HEK293 (cell line): ENCODE measurements at regions not wholly inside any gene's neighbourhood (a gene's known extent, or its start where the extent isn't known, plus 50 kb on each side); places are given as distances from the start of the nearest gene placed in this dataset.
A peak's percentile ranks its signal among the peaks of the same experiment; 100 is the strongest.

Experiments
- CTCF ChIA-PET: fragments of 350-600 bp; formaldehyde crosslinking; extraction: SDS; loops from one replicate; lab custom pipeline; 2021; ENCODE audit warnings: antibody characterized with exemption; lab: Yijun Ruan, JAX
- POLR2A ChIA-PET: fragments of 300-600 bp; formaldehyde crosslinking; extraction: SDS; loops from one replicate; lab custom pipeline; 2020; ENCODE audit warnings: antibody characterized with exemption, inconsistent platforms; lab: Yijun Ruan, JAX
- H3K27ac ChIP-seq: fragments of 200-500 bp; sonication (Bioruptor generic); 2 replicates; pipeline ENCODE4 v1.5.1; 2014; ENCODE audit warnings: low read depth, low read length, control low read depth, inconsistent platforms; ENCODE audit errors: extremely low read depth
- H3K36me3 ChIP-seq, 2 experiments: fragments of 200-500 bp in 1 of 2; sonication (Bioruptor generic) in 1 of 2; 1 replicate in 1 of 2; 2 replicates in 1 of 2; pipeline ENCODE4 v1.5.1; 2014 to 2017; ENCODE audit warnings: inconsistent platforms in 2 of 2, low read length in 2 of 2; ENCODE audit not compliant: control insufficient read depth in 2 of 2, insufficient read depth in 1 of 2
- H3K4me1 ChIP-seq: fragments of 200-500 bp; sonication (Bioruptor generic); 2 replicates; pipeline ENCODE4 v1.5.1; 2014; ENCODE audit warnings: mild to moderate bottlenecking, low read length, inconsistent platforms; ENCODE audit not compliant: control insufficient read depth, insufficient read depth
- H3K4me3 ChIP-seq: 2 replicates; pipeline ENCODE4 v1.5.1; 2011; ENCODE audit warnings: low read depth, mild to moderate bottlenecking, control low read depth, low read length, moderate library complexity
- H3K9me3 ChIP-seq: fragments of 200-500 bp; sonication (Bioruptor generic); 2 replicates; pipeline ENCODE4 v1.5.1; 2014; ENCODE audit warnings: low read depth, low read length, inconsistent platforms; ENCODE audit not compliant: control insufficient read depth, insufficient read depth
- ATF2 ChIP-seq: fragments of 450-650 bp; formaldehyde crosslinking; IDR thresholded peaks from 2 replicates; pipeline ENCODE4 v1.5.1; 2016; ENCODE audit warnings: missing biosample characterization, missing genetic modification characterization, low read depth
- BCL11B ChIP-seq: fragments of 450-650 bp; formaldehyde crosslinking; IDR thresholded peaks from 2 replicates; pipeline ENCODE4 v1.5.1; 2016; ENCODE audit warnings: low read depth, missing biosample characterization, missing genetic modification characterization
- HOXA7 ChIP-seq: sonication (generic); formaldehyde crosslinking; IDR thresholded peaks from 2 replicates; pipeline ENCODE4 v1.8.1; 2022; ENCODE audit warnings: missing genetic modification reagents, borderline replicate concordance
- KLF7 ChIP-seq: fragments of 450-650 bp; formaldehyde crosslinking; IDR thresholded peaks from 2 replicates; pipeline ENCODE4 v1.5.1; 2016; ENCODE audit warnings: missing biosample characterization, missing genetic modification characterization, borderline replicate concordance
- RBAK ChIP-seq: fragments of 450-650 bp; formaldehyde crosslinking; IDR thresholded peaks from 2 replicates; pipeline ENCODE4 v1.5.1; 2016; ENCODE audit warnings: missing biosample characterization, missing genetic modification characterization
- ZBTB8A ChIP-seq: fragments of 450-650 bp; formaldehyde crosslinking; IDR thresholded peaks from 2 replicates; pipeline ENCODE4 v1.5.1; 2016; ENCODE audit warnings: missing biosample characterization, missing genetic modification characterization
- ZNF10 ChIP-seq: fragments of 450-650 bp; formaldehyde crosslinking; IDR thresholded peaks from 2 replicates; pipeline ENCODE4 v1.5.1; 2017; ENCODE audit warnings: missing biosample characterization, missing genetic modification characterization
- ZNF133 ChIP-seq: fragments of 450-650 bp; formaldehyde crosslinking; IDR thresholded peaks from 2 replicates; pipeline ENCODE4 v1.5.1; 2016; ENCODE audit warnings: missing biosample characterization, missing genetic modification characterization
- ZNF302 ChIP-seq: fragments of 450-650 bp; formaldehyde crosslinking; IDR thresholded peaks from 2 replicates; pipeline ENCODE4 v1.5.1; 2016; ENCODE audit warnings: missing biosample characterization, missing genetic modification characterization, low read depth
- ZNF324 ChIP-seq: fragments of 450-650 bp; formaldehyde crosslinking; IDR thresholded peaks from 2 replicates; pipeline ENCODE4 v1.5.1; 2016; ENCODE audit warnings: missing biosample characterization, missing genetic modification characterization
- ZNF426 ChIP-seq: fragments of 450-650 bp; formaldehyde crosslinking; IDR thresholded peaks from 2 replicates; pipeline ENCODE4 v1.5.1; 2017; ENCODE audit warnings: missing biosample characterization, missing genetic modification characterization, mild to moderate bottlenecking, inconsistent platforms, moderate library complexity
- ZNF449 ChIP-seq: fragments of 450-650 bp; formaldehyde crosslinking; IDR thresholded peaks from 2 replicates; pipeline ENCODE4 v1.5.1; 2017; ENCODE audit warnings: missing biosample characterization, mild to moderate bottlenecking, missing genetic modification characterization, moderate library complexity
- ZNF521 ChIP-seq: fragments of 450-650 bp; formaldehyde crosslinking; IDR thresholded peaks from 2 replicates; pipeline ENCODE4 v1.5.1; 2017; ENCODE audit warnings: missing biosample characterization, mild to moderate bottlenecking, missing genetic modification characterization
- ZNF549 ChIP-seq: fragments of 450-650 bp; IDR thresholded peaks from 2 replicates; pipeline ENCODE4 v1.5.1; 2018; ENCODE audit warnings: missing biosample characterization, missing genetic modification characterization, mild to moderate bottlenecking, inconsistent platforms, moderate library complexity
- ZNF624 ChIP-seq: fragments of 450-650 bp; formaldehyde crosslinking; IDR thresholded peaks from 2 replicates; pipeline ENCODE4 v1.5.1; 2017; ENCODE audit warnings: missing biosample characterization, missing genetic modification characterization
- ZNF645 ChIP-seq: fragments of 450-650 bp; formaldehyde crosslinking; IDR thresholded peaks from 2 replicates; pipeline ENCODE4; 2016; ENCODE audit warnings: missing biosample characterization, missing genetic modification characterization
- ZNF792 ChIP-seq: fragments of 450-650 bp; formaldehyde crosslinking; IDR thresholded peaks from 2 replicates; pipeline ENCODE4 v1.5.1; 2016; ENCODE audit warnings: missing biosample characterization, missing genetic modification characterization
- TF ChIP-seq, protein P1 (sequence below): fragments of 450-650 bp; formaldehyde crosslinking; conservative IDR thresholded peaks from 2 replicates; pipeline ENCODE4 v1.5.1; 2016; ENCODE audit warnings: low read depth, missing biosample characterization, missing genetic modification characterization
- TF ChIP-seq, protein P2 (sequence below): fragments of 450-650 bp; formaldehyde crosslinking; IDR thresholded peaks from 2 replicates; pipeline ENCODE4 v1.5.1; 2017; ENCODE audit warnings: missing biosample characterization, missing genetic modification characterization
- TF ChIP-seq, protein P3 (sequence below): fragments of 450-650 bp; IDR thresholded peaks from 2 replicates; pipeline ENCODE4 v1.5.1; 2018; ENCODE audit warnings: missing biosample characterization, missing genetic modification characterization

- no peak for TF ChIP-seq ZNF302 (tag by site-specific recombination)
- TF ChIP-seq, protein P1, sequence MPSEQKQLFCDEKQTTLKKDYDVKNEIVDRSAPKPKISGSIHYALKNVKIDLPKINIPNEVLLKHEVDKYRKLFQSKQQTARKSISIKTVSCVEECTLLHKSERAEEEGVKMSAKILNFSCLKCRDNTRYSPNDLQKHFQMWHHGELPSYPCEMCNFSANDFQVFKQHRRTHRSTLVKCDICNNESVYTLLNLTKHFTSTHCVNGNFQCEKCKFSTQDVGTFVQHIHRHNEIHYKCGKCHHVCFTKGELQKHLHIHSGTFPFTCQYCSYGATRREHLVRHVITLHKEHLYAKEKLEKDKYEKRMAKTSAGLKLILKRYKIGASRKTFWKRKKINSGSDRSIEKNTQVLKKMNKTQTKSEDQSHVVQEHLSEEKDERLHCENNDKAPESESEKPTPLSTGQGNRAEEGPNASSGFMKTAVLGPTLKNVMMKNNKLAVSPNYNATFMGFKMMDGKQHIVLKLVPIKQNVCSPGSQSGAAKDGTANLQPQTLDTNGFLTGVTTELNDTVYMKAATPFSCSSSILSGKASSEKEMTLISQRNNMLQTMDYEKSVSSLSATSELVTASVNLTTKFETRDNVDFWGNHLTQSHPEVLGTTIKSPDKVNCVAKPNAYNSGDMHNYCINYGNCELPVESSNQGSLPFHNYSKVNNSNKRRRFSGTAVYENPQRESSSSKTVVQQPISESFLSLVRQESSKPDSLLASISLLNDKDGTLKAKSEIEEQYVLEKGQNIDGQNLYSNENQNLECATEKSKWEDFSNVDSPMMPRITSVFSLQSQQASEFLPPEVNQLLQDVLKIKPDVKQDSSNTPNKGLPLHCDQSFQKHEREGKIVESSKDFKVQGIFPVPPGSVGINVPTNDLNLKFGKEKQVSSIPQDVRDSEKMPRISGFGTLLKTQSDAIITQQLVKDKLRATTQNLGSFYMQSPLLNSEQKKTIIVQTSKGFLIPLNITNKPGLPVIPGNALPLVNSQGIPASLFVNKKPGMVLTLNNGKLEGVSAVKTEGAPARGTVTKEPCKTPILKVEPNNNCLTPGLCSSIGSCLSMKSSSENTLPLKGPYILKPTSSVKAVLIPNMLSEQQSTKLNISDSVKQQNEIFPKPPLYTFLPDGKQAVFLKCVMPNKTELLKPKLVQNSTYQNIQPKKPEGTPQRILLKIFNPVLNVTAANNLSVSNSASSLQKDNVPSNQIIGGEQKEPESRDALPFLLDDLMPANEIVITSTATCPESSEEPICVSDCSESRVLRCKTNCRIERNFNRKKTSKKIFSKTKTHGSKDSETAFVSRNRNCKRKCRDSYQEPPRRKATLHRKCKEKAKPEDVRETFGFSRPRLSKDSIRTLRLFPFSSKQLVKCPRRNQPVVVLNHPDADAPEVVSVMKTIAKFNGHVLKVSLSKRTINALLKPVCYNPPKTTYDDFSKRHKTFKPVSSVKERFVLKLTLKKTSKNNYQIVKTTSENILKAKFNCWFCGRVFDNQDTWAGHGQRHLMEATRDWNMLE (tag by site-specific recombination), result no peak
- TF ChIP-seq ATF2 (tag by site-specific recombination), result peak; percentile 37; the same call in 1 of the 2 replicates
- no peak for TF ChIP-seq ZNF10 (tag by site-specific recombination)
- no peak for TF ChIP-seq ZBTB8A (tag by site-specific recombination)
- TF ChIP-seq, protein P2, sequence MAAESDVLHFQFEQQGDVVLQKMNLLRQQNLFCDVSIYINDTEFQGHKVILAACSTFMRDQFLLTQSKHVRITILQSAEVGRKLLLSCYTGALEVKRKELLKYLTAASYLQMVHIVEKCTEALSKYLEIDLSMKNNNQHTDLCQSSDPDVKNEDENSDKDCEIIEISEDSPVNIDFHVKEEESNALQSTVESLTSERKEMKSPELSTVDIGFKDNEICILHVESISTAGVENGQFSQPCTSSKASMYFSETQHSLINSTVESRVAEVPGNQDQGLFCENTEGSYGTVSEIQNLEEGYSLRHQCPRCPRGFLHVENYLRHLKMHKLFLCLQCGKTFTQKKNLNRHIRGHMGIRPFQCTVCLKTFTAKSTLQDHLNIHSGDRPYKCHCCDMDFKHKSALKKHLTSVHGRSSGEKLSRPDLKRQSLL (tag by site-specific recombination), result no peak
- no peak for TF ChIP-seq KLF7 (tag by site-specific recombination)
- Histone ChIP-seq H3K4me3 (no peak overlapping the region), H3K9me3 (no peaks in the 10 kb centered on the region), H3K4me1 (no peaks in the 10 kb centered on the region), H3K27ac (no peak overlapping the region), H3K36me3 (no peaks in the 10 kb centered on the region)
- ChIA-PET POLR2A (no interaction called here), CTCF (interaction anchor here (0.6 kb wide), 1 partner anchor 30 kb away, joined by 3 read pairs; no protein-coding TSS in a partner anchor)
Measured at GRCh38 chr18:1806884-1807615, 764.3 kb downstream of the METTL4 start.

DNA sequence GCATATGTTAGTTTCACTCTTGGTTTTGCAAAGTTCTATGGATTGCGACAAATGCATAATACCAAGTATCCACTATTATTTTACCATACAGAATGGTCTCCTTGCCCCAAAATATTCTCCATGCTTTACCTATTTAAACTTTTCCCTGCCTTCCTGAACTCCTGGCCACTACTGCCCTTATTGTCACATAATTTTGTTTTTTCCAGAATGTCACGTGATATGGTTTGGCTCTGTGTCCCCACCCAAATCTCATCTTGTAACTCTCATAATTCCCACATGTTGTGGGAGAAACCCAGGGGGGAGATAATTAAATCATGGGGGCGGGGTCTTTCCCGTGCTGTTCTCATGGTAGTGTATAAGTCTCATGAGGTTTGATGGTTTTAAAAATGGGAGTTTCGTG is 760.0 kb downstream of the METTL4 start:
- Histone ChIP-seq H3K4me3 (no peak overlapping the region), H3K9me3 (no peaks in the 10 kb centered on the region), H3K27ac (no peak overlapping the region), H3K4me1 (no peaks in the 10 kb centered on the region), H3K36me3 (no peaks in the 10 kb centered on the region)
- ChIA-PET POLR2A (no interaction called here), CTCF (no interaction called here)
- TF ChIP-seq ZNF426 (tag by site-specific recombination) (no peak), ZNF549 (no peak), ZNF133 (tag by site-specific recombination) (no peak), ZNF645 (tag by site-specific recombination) (no peak), ZNF624 (tag by site-specific recombination) (no peak), ZNF792 (tag by site-specific recombination) (no peak), ZNF449 (tag by site-specific recombination) (no peak), RBAK (no peak), HOXA7 (CRISPR knock-in tag) (no peak), BCL11B (no peak), ZNF324 (tag by site-specific recombination) (no peak), ZNF521 (no peak)
- TF ChIP-seq, protein P3, sequence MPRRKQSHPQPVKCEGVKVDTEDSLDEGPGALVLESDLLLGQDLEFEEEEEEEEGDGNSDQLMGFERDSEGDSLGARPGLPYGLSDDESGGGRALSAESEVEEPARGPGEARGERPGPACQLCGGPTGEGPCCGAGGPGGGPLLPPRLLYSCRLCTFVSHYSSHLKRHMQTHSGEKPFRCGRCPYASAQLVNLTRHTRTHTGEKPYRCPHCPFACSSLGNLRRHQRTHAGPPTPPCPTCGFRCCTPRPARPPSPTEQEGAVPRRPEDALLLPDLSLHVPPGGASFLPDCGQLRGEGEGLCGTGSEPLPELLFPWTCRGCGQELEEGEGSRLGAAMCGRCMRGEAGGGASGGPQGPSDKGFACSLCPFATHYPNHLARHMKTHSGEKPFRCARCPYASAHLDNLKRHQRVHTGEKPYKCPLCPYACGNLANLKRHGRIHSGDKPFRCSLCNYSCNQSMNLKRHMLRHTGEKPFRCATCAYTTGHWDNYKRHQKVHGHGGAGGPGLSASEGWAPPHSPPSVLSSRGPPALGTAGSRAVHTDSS (tag by site-specific recombination), result no peak
